GM21825 (cell line): ENCODE measurements at regions not wholly inside any gene's neighbourhood (a gene's known extent, or its start where the extent isn't known, plus 50 kb on each side); places are given as distances from the start of the nearest gene placed in this dataset.

ENCODE experiments used
- ATAC-seq: cut with Tn5 transposase; IDR thresholded peaks from one replicate; pipeline ENCODE4 v1.9.1; 2021; ENCODE audit warnings: mild to moderate bottlenecking, moderate library complexity; ENCODE audit not compliant: unreplicated experiment

DNA sequence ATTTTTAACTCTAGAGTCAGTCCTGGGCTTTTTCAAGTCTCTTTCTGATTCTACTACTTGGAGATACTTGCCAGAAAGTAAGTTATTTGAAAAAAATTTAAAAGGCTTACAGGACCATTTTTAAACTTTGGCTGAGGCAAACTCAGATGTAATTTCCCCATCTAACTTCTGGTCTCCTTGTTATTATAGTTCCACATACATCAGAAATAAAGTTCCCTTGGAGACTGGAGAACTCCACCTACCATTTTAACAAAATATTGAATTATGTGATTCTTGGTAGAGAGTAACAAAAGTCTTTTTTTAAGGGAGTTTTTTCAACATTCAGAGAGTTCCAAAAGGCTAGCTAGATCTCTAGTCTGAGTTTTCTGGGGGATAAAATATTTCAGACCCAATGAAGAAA lies 56.3 kb upstream of the SNX2 start:
- ATAC-seq, result no peak

DNA sequence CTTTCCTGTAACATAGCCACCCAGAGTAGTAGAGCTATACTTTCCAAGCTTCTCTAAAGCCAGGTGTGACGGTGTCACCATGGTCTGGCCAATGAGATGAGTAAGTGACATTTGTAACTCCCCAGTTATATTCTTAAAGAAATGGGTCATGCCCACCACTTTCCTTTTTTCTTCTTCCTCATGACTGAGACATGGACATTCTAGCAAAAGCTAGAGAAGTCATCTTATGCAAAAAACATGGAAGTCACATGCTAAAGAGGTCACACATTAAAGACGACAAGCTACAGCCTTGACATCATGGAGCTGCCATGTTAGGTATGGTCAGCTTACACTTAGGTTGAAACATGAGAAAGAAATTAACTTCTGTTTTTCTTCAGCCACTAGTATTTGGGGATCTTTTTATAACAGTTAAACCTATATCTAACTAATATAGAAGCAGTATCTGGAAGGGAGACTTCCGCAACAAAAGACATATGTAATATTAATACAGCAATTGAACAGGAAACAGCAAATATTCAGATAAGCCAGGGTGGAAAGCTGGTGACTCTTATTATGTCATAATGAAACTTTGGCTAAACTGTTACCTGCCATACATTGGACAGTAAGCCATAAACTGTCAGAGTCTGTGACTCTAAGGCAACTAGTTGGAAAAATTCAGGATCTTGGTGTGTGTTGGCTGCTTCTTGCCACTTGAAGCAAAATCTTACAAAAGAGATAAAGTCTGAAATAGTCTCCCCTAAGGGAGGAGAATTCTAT lies 54.7 kb upstream of the SNX2 start:
- no peak for ATAC-seq

DNA sequence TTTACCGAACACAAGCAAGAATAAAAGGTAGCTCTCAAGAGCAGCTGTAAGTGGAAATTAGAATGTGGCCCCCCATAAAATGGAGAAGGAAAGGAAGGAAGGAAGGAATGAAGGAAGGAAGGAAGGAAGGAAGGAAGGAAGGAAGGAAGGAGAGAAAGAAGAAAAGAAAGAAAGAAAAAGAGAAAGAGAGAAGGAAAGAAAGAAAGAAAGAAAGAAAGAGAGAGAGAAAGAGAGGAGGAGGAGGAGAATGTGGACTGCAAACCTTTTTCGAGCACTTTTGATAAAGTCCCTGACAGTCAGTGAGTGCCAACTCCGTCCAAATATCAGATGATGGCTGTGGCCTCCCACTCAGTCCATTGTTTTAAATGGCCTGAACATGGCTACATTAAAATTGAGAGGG lies 53.8 kb upstream of the SNX2 start:
- ATAC-seq, result no peak

DNA sequence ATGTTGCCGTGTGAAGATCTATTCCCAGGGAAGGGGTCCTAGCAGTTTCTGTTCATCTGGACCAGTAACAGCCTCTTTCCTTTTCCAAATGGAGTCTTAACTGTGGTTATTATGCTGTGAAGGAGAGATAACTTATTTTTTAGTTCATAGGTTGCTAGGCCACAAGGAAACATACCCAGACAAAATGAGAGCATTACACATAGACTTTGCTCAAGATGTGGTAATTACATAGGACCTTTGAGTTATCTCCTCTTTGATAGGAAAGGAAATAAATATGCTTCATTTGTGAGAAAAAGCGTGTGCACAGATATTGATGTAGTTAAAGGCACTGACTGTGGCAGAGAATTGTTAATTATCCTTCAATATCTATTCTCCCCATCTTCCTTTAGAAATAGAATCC lies 52.5 kb upstream of the SNX2 start:
- ATAC-seq, result no peak

DNA sequence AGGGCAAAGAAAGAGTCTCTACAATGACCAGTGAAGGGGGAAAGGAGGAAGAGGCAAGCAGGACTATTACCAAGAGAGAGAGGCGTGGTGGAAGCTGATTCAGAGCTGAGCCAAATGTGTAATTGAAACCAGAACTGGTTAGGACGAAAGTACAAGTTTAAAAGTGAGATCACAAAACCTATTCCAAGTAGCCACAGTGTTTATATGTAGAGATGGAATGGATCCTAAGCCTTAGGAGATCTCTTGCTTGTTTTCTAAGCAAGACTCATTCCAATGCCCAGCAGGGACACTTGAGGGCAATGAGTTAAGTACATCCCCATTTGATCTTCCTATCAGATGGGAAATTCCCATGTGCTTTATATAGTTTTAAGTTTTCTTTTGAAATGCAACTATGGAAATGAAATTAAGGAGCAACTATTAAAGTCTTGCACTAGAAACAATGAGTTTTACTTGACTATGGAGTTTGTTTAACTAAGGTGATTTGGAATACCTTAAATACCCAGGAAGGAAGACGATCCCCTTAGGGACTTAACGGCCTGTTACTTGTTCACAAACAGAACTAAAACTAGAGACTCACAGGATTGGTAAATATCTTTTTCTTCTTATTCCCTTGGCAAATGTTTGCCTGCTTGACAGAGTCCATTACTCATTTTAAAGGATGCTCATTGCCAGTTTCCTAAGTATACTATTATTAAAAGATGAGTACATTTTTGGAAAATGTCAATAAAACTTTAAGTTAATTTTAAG lies 51.1 kb upstream of the SNX2 start:
- ATAC-seq, result peak; percentile 89
